Gastroesophageal sphincter (tissue), 4 donors: ENCODE measurements at regions not wholly inside any gene's neighbourhood (a gene's known extent, or its start where the extent isn't known, plus 50 kb on each side); places are given as distances from the start of the nearest gene placed in this dataset.

Source experiments
- ATAC-seq: fragments of 150-250 bp; one replicate; pipeline ENCODE4 v1.9.1; 2016; ENCODE audit warnings: mild to moderate bottlenecking, moderate library complexity
- H3K27ac ChIP-seq, 4 donors: fragments of 200-600 bp; sonication (generic) in 3 of 4; 1 replicate in 3 of 4; 2 replicates in 1 of 4; pipeline ENCODE4 v1.5.1; 2016 to 2019
- H3K27me3 ChIP-seq: fragments of 200-600 bp; sonication (generic); one replicate; pipeline ENCODE4 v1.5.1; 2019
- H3K36me3 ChIP-seq, 2 donors: fragments of 200-600 bp; sonication (generic); one replicate each; pipeline ENCODE4 v1.5.1; 2019; ENCODE audit warnings: control low read depth in 1 of 2
- H3K4me1 ChIP-seq, 3 donors: fragments of 200-600 bp; sonication (generic); 1 replicate in 2 of 3; 2 replicates in 1 of 3; pipeline ENCODE4 v1.5.1; 2016 to 2019; ENCODE audit warnings: control low read depth in 2 of 3
- H3K4me3 ChIP-seq, 2 donors: fragments of 200-600 bp; sonication (generic); one replicate each; pipeline ENCODE4 v1.5.1; 2019; ENCODE audit warnings: mild to moderate bottlenecking in 1 of 2, moderate library complexity in 1 of 2
- H3K9me3 ChIP-seq, 3 donors: fragments of 200-600 bp; sonication (generic); one replicate each; pipeline ENCODE4 v1.5.1; 2017 to 2019; ENCODE audit warnings: control low read depth in 2 of 3
- CTCF ChIP-seq, 4 experiments: fragments of 200-600 bp in 2 of 4; fragments of 450-650 bp in 2 of 4; sonication (generic) in 1 of 4; IDR thresholded peaks; one replicate each; pipeline ENCODE4 v1.5.1; 2017 to 2019; ENCODE audit warnings: antibody characterized with exemption in 4 of 4, mild to moderate bottlenecking in 2 of 4, moderate library complexity in 2 of 4
- EP300 ChIP-seq: sonication (generic); formaldehyde crosslinking; IDR thresholded peaks from one replicate; pipeline ENCODE4 v1.6.1; 2017; ENCODE audit warnings: antibody characterized with exemption, mild to moderate bottlenecking
- POLR2A ChIP-seq, 2 donors: fragments of 450-650 bp; IDR thresholded peaks; one replicate each; pipeline ENCODE4 v1.6.1; 2017; ENCODE audit warnings: antibody characterized with exemption in 2 of 2, mild to moderate bottlenecking in 2 of 2, moderate library complexity in 1 of 2
- POLR2AphosphoS5 ChIP-seq: sonication (generic); formaldehyde crosslinking; IDR thresholded peaks from one replicate; pipeline ENCODE4 v1.6.1; 2017; ENCODE audit warnings: antibody characterized with exemption
- WGBS, 2 donors: methylation state at CpG; one replicate each; pipeline ENCODE4 v1.1.5; 2018; ENCODE audit warnings: low coverage in 1 of 2; 5-methylcytosine and 5-hydroxymethylcytosine counted together

GRCh38 chr5:74471875-74472274 is 168.7 kb downstream of the ENC1 start:
- TF ChIP-seq CTCF (IDR thresholded peaks at IDR 0.05) (no peak), EP300 (no peak), POLR2A (IDR thresholded peaks at IDR 0.05) (no peak), POLR2AphosphoS5 (no peak)
- no peaks in the 10 kb centered on the region for H3K36me3 ChIP-seq
- H3K27ac ChIP-seq, result no peak overlapping the region
- no peaks in the 10 kb centered on the region for H3K4me1 ChIP-seq
- WGBS, 2 donors, result 50 to 69% methylated on average over 1 of the region's 2 CpGs
- H3K4me3 ChIP-seq, result no peak overlapping the region
- H3K9me3 ChIP-seq, result no peaks in the 10 kb centered on the region
- H3K27me3 ChIP-seq, result no peaks in the 10 kb centered on the region
- no peak for ATAC-seq

- TF ChIP-seq POLR2AphosphoS5 (no peak), EP300 (no peak), CTCF (IDR thresholded peaks at IDR 0.05) (no peak), POLR2A (IDR thresholded peaks at IDR 0.05) (no peak)
- no peaks in the 10 kb centered on the region for H3K4me1 ChIP-seq
- H3K27ac ChIP-seq, result no peak overlapping the region
- H3K9me3 ChIP-seq, result no peaks in the 10 kb centered on the region
- H3K4me3 ChIP-seq, result no peak overlapping the region
- H3K27me3 ChIP-seq, result no peaks in the 10 kb centered on the region
- no peaks in the 10 kb centered on the region for H3K36me3 ChIP-seq
- no peak for ATAC-seq
- WGBS, 2 donors, result 79 to 96% methylated on average over 5 to 8 of the region's 8 CpGs
These were observed 171.1 kb downstream of the ENC1 start for GRCh38 chr5:74469234-74469994.

GRCh38 chr5:74468421-74468820 is 172.1 kb downstream of the ENC1 start:
- no peak overlapping the region for H3K27ac ChIP-seq
- ATAC-seq, result no peak
- TF ChIP-seq POLR2A (IDR thresholded peaks at IDR 0.05) (no peak), EP300 (no peak), POLR2AphosphoS5 (no peak), CTCF (IDR thresholded peaks at IDR 0.05) (no peak)
- 88 to 98% methylated on average over 5 of the region's 5 CpGs for WGBS, 2 donors
- no peaks in the 10 kb centered on the region for H3K9me3 ChIP-seq
- no peaks in the 10 kb centered on the region for H3K36me3 ChIP-seq
- no peaks in the 10 kb centered on the region for H3K27me3 ChIP-seq
- no peaks in the 10 kb centered on the region for H3K4me1 ChIP-seq
- H3K4me3 ChIP-seq, result no peak overlapping the region

- Histone ChIP-seq H3K27me3 (no peaks in the 10 kb centered on the region), H3K27ac (no peak overlapping the region), H3K9me3 (no peaks in the 10 kb centered on the region), H3K4me3 (no peak overlapping the region), H3K4me1 (no peaks in the 10 kb centered on the region), H3K36me3 (no peaks in the 10 kb centered on the region)
- TF ChIP-seq EP300 (no peak), POLR2A (IDR thresholded peaks at IDR 0.05) (no peak), CTCF (IDR thresholded peaks at IDR 0.05) (no peak), POLR2AphosphoS5 (no peak)
- WGBS, 2 donors, result 86 to 96% methylated on average over 1 to 2 of the region's 2 CpGs
- no peak for ATAC-seq
These were observed 174.8 kb downstream of the ENC1 start for GRCh38 chr5:74465724-74466123.

GRCh38 chr5:74464512-74465209 is 175.9 kb downstream of the ENC1 start:
- ATAC-seq, result peak; percentile 46
- no peak for TF ChIP-seq POLR2A (IDR thresholded peaks at IDR 0.05)
- no peak for TF ChIP-seq EP300
- H3K27me3 ChIP-seq, result no peaks in the 10 kb centered on the region
- H3K36me3 ChIP-seq, result no peaks in the 10 kb centered on the region
- no peak overlapping the region for H3K4me3 ChIP-seq
- H3K9me3 ChIP-seq, result no peaks in the 10 kb centered on the region
- 51 to 82% methylated on average over 5 of the region's 5 CpGs for WGBS, 2 donors
- H3K4me1 ChIP-seq, result no peaks in the 10 kb centered on the region
- no peak overlapping the region for H3K27ac ChIP-seq
